ENCODE measurements at regions not wholly inside any gene's neighbourhood (a gene's known extent, or its start where the extent isn't known, plus 50 kb on each side); places are given as distances from the start of the nearest gene placed in this dataset.

- in situ Hi-C loops (cut with MboI) (no loop called here), intact Hi-C loops (cut with micrococcal nuclease) (no loop called here)
- BruUV-seq (replicated peaks) = no TSS peak
- no peak overlapping the region for H3K9ac ChIP-seq (ENCODE audit: insufficient read depth in 1 of 2, low read depth in 2 of 2, low read length in 2 of 2)
- ChIA-PET CTCF (ENCODE audit: low intra/inter-chr PET ratio) (no interaction called here), POLR2A (no interaction called here)
- H3K4me1 ChIP-seq (replicated peaks in 1 of 2; ENCODE audit: control insufficient read depth in 2 of 2, insufficient read depth in 2 of 2, low read length in 2 of 2) = no peaks in the 10 kb centered on the region
- H3K27me3 ChIP-seq (ENCODE audit: control insufficient read depth in 2 of 2, insufficient read depth in 2 of 2, low read length in 2 of 2) = no peaks in the 10 kb centered on the region
- FAIRE-seq = no peak
- H3K27ac ChIP-seq (ENCODE audit: extremely low read depth, low read depth, low read length) = no peak overlapping the region
- H3K79me2 ChIP-seq (ENCODE audit: control insufficient read depth, insufficient read depth, low read length) = no peaks in the 10 kb centered on the region
- H3K9me3 ChIP-seq (replicated peaks; ENCODE audit: control insufficient read depth, insufficient read depth, low read depth, low read length) = 0 out of 2 replicates have a peak, but pooled peaks cover 3% of the 10 kb centered on the region
- H3K9me1 ChIP-seq (ENCODE audit: control insufficient read depth, insufficient read depth, low read length) = no peaks in the 10 kb centered on the region
- no peaks in the 10 kb centered on the region for H4K20me1 ChIP-seq (replicated peaks; ENCODE audit: control insufficient read depth, insufficient read depth, low read length)
- no peak overlapping the region for H3K4me2 ChIP-seq (ENCODE audit: insufficient read depth, low read length)
- ATAC-seq = no peak
- no peak overlapping the region for H3K4me3 ChIP-seq
- TF ChIP-seq ZNF431 (CRISPR knock-in tag; IDR thresholded peaks at IDR 0.05) = no peak
- TF ChIP-seq RBM17 (IDR thresholded peaks at IDR 0.05; ENCODE audit: borderline replicate concordance, low read depth, low read length) = no peak
- no peak for TF ChIP-seq SMARCA4 (IDR thresholded peaks at IDR 0.05)
- TF ChIP-seq ZFP36 (IDR thresholded peaks at IDR 0.05; ENCODE audit: low read depth, low read length, partially characterized antibody) = no peak
- no peak for TF ChIP-seq HDAC1 (IDR thresholded peaks at IDR 0.05)
- TF ChIP-seq CHCHD3 (CRISPR knock-in tag; IDR thresholded peaks at IDR 0.05) = no peak
- TF ChIP-seq ZKSCAN8 (CRISPR knock-in tag; IDR thresholded peaks at IDR 0.05) = no peak
- no peak for TF ChIP-seq CCAR2 (IDR thresholded peaks at IDR 0.05; ENCODE audit: low read depth, low read length)
- no peak for DNase-seq (ENCODE audit: extremely low read depth in 1 of 4, low spot score in 3 of 4)
- H2AFZ ChIP-seq (ENCODE audit: low read depth, low read length) = no peak overlapping the region
- no peaks in the 10 kb centered on the region for H3K36me3 ChIP-seq (ENCODE audit: control insufficient read depth, insufficient read depth, low read length)
Measured at GRCh38 chr7:34471844-34472243, 186.2 kb upstream of the NPSR1 start.

GRCh38 chr7:34486371-34486770 lies 171.6 kb upstream of the NPSR1 start:
- ChIA-PET CTCF (ENCODE audit: low intra/inter-chr PET ratio) (no interaction called here), POLR2A (no interaction called here)
- Histone ChIP-seq H3K4me3 (no peak overlapping the region), H4K20me1 (replicated peaks; ENCODE audit: control insufficient read depth, insufficient read depth, low read length) (no peaks in the 10 kb centered on the region), H3K4me2 (ENCODE audit: insufficient read depth, low read length) (no peak overlapping the region), H3K9me1 (ENCODE audit: control insufficient read depth, insufficient read depth, low read length) (no peaks in the 10 kb centered on the region), H3K4me1 (replicated peaks in 1 of 2; ENCODE audit: control insufficient read depth in 2 of 2, insufficient read depth in 2 of 2, low read length in 2 of 2) (no peaks in the 10 kb centered on the region), H3K27ac (ENCODE audit: extremely low read depth, low read depth, low read length) (no peak overlapping the region), H3K9ac (ENCODE audit: insufficient read depth in 1 of 2, low read depth in 2 of 2, low read length in 2 of 2) (no peak overlapping the region), H3K27me3 (ENCODE audit: control insufficient read depth in 2 of 2, insufficient read depth in 2 of 2, low read length in 2 of 2) (no peaks in the 10 kb centered on the region), H2AFZ (ENCODE audit: low read depth, low read length) (no peak overlapping the region), H3K79me2 (ENCODE audit: control insufficient read depth, insufficient read depth, low read length) (no peaks in the 10 kb centered on the region), H3K9me3 (replicated peaks; ENCODE audit: control insufficient read depth, insufficient read depth, low read depth, low read length) (no peaks in the 10 kb centered on the region), H3K36me3 (ENCODE audit: control insufficient read depth, insufficient read depth, low read length) (no peaks in the 10 kb centered on the region)
- intact Hi-C loops (cut with micrococcal nuclease) (no loop called here), in situ Hi-C loops (cut with MboI) (no loop called here)
- FAIRE-seq (no peak), ATAC-seq (no peak), DNase-seq (ENCODE audit: extremely low read depth in 1 of 4, low spot score in 3 of 4) (no peak)
- TF ChIP-seq ZNF398 (CRISPR knock-in tag; IDR thresholded peaks at IDR 0.05) = no peak
- no TSS peak for BruUV-seq (replicated peaks)
- WGBS (ENCODE audit: insufficient coverage, low coverage, missing lambda C conversion rate) = 0% methylated on average over 4 of the region's 4 CpGs
